ENCODE measurements at regions not wholly inside any gene's neighbourhood (a gene's known extent, or its start where the extent isn't known, plus 50 kb on each side); places are given as distances from the start of the nearest gene placed in this dataset.
A peak's percentile ranks its signal among the peaks of the same experiment; 100 is the strongest.

DNA sequence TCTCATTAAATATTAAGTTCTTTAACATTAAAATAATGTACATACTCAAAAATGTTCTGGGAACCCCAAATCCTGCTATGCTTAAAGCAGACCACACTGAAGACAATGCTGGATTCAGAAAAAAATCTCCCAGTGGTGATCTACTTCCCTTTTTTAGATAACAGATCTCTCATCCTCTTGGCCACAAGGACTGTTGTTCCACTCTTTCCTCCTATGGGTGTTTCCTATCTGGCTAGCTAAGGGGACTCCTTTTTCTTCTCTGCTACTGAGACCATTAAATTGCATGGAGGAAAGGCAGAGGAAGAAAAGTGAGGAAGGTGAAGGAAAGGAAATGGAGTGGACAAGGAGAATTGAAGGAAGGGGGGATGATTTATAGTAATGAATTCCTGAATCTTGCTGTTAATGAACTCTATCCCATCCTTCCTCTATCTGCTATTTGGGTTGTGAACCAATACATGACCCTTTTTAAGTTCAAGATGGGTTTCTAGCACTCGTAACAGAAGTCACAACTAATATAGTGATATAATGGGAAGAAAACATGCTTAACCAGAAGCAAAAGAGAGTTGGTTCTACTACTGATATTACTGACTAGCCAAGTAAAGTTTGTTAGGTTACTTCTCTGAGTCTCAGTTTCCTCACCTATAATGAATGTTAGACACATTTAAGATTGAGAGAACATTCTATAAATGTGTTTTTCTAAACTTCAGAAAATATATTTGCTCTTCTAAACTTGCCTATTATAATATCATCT lies 53.2 kb downstream of the PIK3C2A start:
- no peak overlapping the region for H3K9ac ChIP-seq (ENCODE audit: insufficient read depth in 1 of 2, low read depth in 2 of 2, low read length in 2 of 2)
- no peaks in the 10 kb centered on the region for H4K20me1 ChIP-seq (replicated peaks; ENCODE audit: control insufficient read depth, insufficient read depth, low read length)
- peaks cover 2 to 12% of the 10 kb centered on the region in 2 experiments; a peak in 4 of 5 replicates for H3K4me1 ChIP-seq (replicated peaks in 1 of 2; ENCODE audit: control insufficient read depth in 2 of 2, insufficient read depth in 2 of 2, low read length in 2 of 2)
- no peaks in the 10 kb centered on the region for H3K9me1 ChIP-seq (ENCODE audit: control insufficient read depth, insufficient read depth, low read length)
- ChIA-PET CTCF (ENCODE audit: low intra/inter-chr PET ratio) (no interaction called here), POLR2A (interaction anchor here (0.6 to 0.7 kb wide), 2 partner anchors 166 to 383 kb away, joined by 3 read pairs; no protein-coding TSS in a partner anchor)
- FAIRE-seq = no peak
- no peaks in the 10 kb centered on the region for H3K27me3 ChIP-seq (ENCODE audit: control insufficient read depth in 2 of 2, insufficient read depth in 2 of 2, low read length in 2 of 2)
- no peak overlapping the region; the same call in 2 of the 3 replicates for H3K27ac ChIP-seq (ENCODE audit: extremely low read depth, low read depth, low read length)
- H3K79me2 ChIP-seq (ENCODE audit: control insufficient read depth, insufficient read depth, low read length) = peaks cover 7% of the 10 kb centered on the region; the same call in 2 of the 3 replicates
- no TSS peak for BruUV-seq (replicated peaks)
- no peak overlapping the region for H2AFZ ChIP-seq (ENCODE audit: low read depth, low read length)
- WGBS (ENCODE audit: insufficient coverage, low coverage, missing lambda C conversion rate) = 53% methylated on average over 1 of the region's 1 CpG
- H3K9me3 ChIP-seq (replicated peaks; ENCODE audit: control insufficient read depth, insufficient read depth, low read depth, low read length) = no peaks in the 10 kb centered on the region
- ATAC-seq = peak; percentile 68
- DNase-seq (ENCODE audit: extremely low read depth in 1 of 4, low spot score in 3 of 4) = peak in 2 of 4 experiments; percentile 15 to 29
- no peak overlapping the region for H3K4me3 ChIP-seq
- in situ Hi-C loops (cut with MboI) = no loop called here
- peaks cover 14% of the 10 kb centered on the region; the same call in 2 of the 3 replicates for H3K36me3 ChIP-seq (ENCODE audit: control insufficient read depth, insufficient read depth, low read length)
- H3K4me2 ChIP-seq (ENCODE audit: insufficient read depth, low read length) = no peak overlapping the region
- intact Hi-C loops (cut with micrococcal nuclease) = no loop called here
- TF ChIP-seq SMARCA4 (IDR thresholded peaks at IDR 0.05) (0 out of 2 replicates have a peak, but pooled peaks have one; percentile 21), SMARCE1 (IDR thresholded peaks at IDR 0.05) (peak; percentile 53; the same call in 1 of the 2 replicates), ZNF384 (IDR thresholded peaks at IDR 0.05; ENCODE audit: low read depth, low read length) (peak; percentile 35; the same call in 1 of the 2 replicates), SOX6 (IDR thresholded peaks at IDR 0.05) (peak; percentile 71), CTBP1 (IDR thresholded peaks at IDR 0.05; ENCODE audit: borderline replicate concordance) (0 out of 2 replicates have a peak, but pooled peaks have one; percentile 42), CC2D1A (IDR thresholded peaks at IDR 0.05) (peak; percentile 94; the same call in 1 of the 2 replicates), FOXJ2 (tag; IDR thresholded peaks at IDR 0.05) (peak; percentile 53; the same call in 1 of the 2 replicates), ETV6 (IDR thresholded peaks at IDR 0.05; ENCODE audit: borderline replicate concordance in 1 of 2, low read depth in 2 of 2, low read length in 1 of 2) (0 out of 4 replicates have a peak, but pooled peaks of 1 of the 2 experiments have one; percentile 20), ETV6 (CRISPR knock-in tag; IDR thresholded peaks at IDR 0.05; ENCODE audit: borderline replicate concordance) (no peak), ARID1B (IDR thresholded peaks at IDR 0.05) (peak; percentile 41; the same call in 1 of the 2 replicates)
- TF ChIP-seq, protein P1, sequence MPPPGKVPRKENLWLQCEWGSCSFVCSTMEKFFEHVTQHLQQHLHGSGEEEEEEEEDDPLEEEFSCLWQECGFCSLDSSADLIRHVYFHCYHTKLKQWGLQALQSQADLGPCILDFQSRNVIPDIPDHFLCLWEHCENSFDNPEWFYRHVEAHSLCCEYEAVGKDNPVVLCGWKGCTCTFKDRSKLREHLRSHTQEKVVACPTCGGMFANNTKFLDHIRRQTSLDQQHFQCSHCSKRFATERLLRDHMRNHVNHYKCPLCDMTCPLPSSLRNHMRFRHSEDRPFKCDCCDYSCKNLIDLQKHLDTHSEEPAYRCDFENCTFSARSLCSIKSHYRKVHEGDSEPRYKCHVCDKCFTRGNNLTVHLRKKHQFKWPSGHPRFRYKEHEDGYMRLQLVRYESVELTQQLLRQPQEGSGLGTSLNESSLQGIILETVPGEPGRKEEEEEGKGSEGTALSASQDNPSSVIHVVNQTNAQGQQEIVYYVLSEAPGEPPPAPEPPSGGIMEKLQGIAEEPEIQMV (tag; conservative IDR thresholded peaks at IDR 0.05; ENCODE audit: low read depth) = no peak; the same call in 1 of the 2 replicates
- TF ChIP-seq, protein P2, sequence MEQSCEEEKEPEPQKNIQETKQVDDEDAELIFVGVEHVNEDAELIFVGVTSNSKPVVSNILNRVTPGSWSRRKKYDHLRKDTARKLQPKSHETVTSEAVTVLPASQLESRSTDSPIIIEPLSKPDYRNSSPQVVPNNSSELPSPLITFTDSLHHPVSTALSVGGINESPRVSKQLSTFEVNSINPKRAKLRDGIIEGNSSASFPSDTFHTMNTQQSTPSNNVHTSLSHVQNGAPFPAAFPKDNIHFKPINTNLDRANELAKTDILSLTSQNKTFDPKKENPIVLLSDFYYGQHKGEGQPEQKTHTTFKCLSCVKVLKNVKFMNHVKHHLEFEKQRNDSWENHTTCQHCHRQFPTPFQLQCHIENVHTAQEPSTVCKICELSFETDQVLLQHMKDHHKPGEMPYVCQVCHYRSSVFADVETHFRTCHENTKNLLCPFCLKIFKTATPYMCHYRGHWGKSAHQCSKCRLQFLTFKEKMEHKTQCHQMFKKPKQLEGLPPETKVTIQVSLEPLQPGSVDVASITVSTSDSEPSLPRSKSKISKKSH (CRISPR knock-in tag; IDR thresholded peaks at IDR 0.05) = no peak
- TF ChIP-seq, protein P3, sequence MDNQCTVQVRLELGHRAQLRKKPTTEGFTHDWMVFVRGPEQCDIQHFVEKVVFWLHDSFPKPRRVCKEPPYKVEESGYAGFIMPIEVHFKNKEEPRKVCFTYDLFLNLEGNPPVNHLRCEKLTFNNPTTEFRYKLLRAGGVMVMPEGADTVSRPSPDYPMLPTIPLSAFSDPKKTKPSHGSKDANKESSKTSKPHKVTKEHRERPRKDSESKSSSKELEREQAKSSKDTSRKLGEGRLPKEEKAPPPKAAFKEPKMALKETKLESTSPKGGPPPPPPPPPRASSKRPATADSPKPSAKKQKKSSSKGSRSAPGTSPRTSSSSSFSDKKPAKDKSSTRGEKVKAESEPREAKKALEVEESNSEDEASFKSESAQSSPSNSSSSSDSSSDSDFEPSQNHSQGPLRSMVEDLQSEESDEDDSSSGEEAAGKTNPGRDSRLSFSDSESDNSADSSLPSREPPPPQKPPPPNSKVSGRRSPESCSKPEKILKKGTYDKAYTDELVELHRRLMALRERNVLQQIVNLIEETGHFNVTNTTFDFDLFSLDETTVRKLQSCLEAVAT (IDR thresholded peaks at IDR 0.05) = peak in 1 of 2 experiments; percentile 18; a peak in 1 of 4 replicates

Measured in K562 (cell line).